GM12892 (cell line): ENCODE measurements at regions not wholly inside any gene's neighbourhood (a gene's known extent, or its start where the extent isn't known, plus 50 kb on each side); places are given as distances from the start of the nearest gene placed in this dataset.

Source experiments
- POLR2A ChIP-seq: IDR thresholded peaks from 2 replicates; pipeline ENCODE4 v1.6.1; 2011; ENCODE audit warnings: low read depth, low read length, control low read depth
- POLR2AphosphoS5 ChIP-seq: IDR thresholded peaks from 2 replicates; pipeline ENCODE4 v1.6.1; 2011; ENCODE audit warnings: low read depth, low read length, control low read depth

GRCh38 chr10:123509338-123509737, 156.8 kb upstream of the GPR26 start:
- TF ChIP-seq POLR2AphosphoS5 (no peak), POLR2A (no peak)
